Neural cell (in vitro differentiated cells): ENCODE measurements at regions not wholly inside any gene's neighbourhood (a gene's known extent, or its start where the extent isn't known, plus 50 kb on each side); places are given as distances from the start of the nearest gene placed in this dataset.

ENCODE experiments used
- H2AFZ ChIP-seq: fragments of 200-600, 300-800 bp; sonication (generic), shearing (Covaris generic); 2 replicates; pipeline ENCODE4 v1.6.0; 2014; ENCODE audit warnings: low read depth, mild to moderate bottlenecking, antibody characterized with exemption, low read length, moderate library complexity
- H3F3A ChIP-seq: fragments of 200-600 bp; shearing (Covaris generic); 2 replicates; pipeline ENCODE4 v1.6.1; 2016; ENCODE audit warnings: mild to moderate bottlenecking, moderate library complexity, mixed read lengths, antibody characterized with exemption, low read length; ENCODE audit not compliant: insufficient read depth, poor library complexity, severe bottlenecking
- H3K27ac ChIP-seq: fragments of 200-600, 300-800 bp; sonication (generic), shearing (Covaris generic); 2 replicates; pipeline ENCODE4 v1.5.1; 2014; ENCODE audit warnings: mild to moderate bottlenecking, low read length, moderate library complexity
- H3K27me3 ChIP-seq: fragments of 300-800, 200-600 bp; sonication (generic), shearing (Covaris generic); 2 replicates; pipeline ENCODE4 v1.6.0; 2014; ENCODE audit warnings: mild to moderate bottlenecking, low read depth, low read length, moderate library complexity; ENCODE audit not compliant: insufficient read depth
- H3K36me3 ChIP-seq: fragments of 300-800, 200-600 bp; sonication (generic), shearing (Covaris generic); 2 replicates; pipeline ENCODE4 v1.5.1; 2014; ENCODE audit warnings: mild to moderate bottlenecking, antibody characterized with exemption, low read length, moderate library complexity; ENCODE audit not compliant: insufficient read depth
- H3K4me2 ChIP-seq: fragments of 300-800, 200-600 bp; sonication (generic), shearing (Covaris generic); 2 replicates; pipeline ENCODE4 v1.6.0; 2014; ENCODE audit warnings: mild to moderate bottlenecking, low read length
- H3K4me3 ChIP-seq: fragments of 300-800, 200-600 bp; sonication (generic), shearing (Covaris generic); 2 replicates; pipeline ENCODE4 v1.5.1; 2014; ENCODE audit warnings: mild to moderate bottlenecking, low read length, moderate library complexity
- H3K79me2 ChIP-seq: fragments of 200-600 bp; shearing (Covaris generic); replicated peaks from 2 replicates; pipeline ENCODE4 v1.6.0; 2014; ENCODE audit warnings: mild to moderate bottlenecking, low read length, moderate library complexity; ENCODE audit not compliant: insufficient read depth
- H3K9ac ChIP-seq: fragments of 300-800, 200-600 bp; sonication (generic), shearing (Covaris generic); 2 replicates; pipeline ENCODE4 v1.6.1; 2016; ENCODE audit warnings: mild to moderate bottlenecking, low read length, mixed read lengths
- H3K9me2 ChIP-seq: fragments of 200-600 bp; shearing (Covaris generic); 2 replicates; pipeline ENCODE4 v1.6.1; 2016; ENCODE audit warnings: mild to moderate bottlenecking, low read length, mixed read lengths; ENCODE audit not compliant: insufficient read depth
- H3K9me3 ChIP-seq: fragments of 200-600, 300-800 bp; sonication (generic), shearing (Covaris generic); 2 replicates; pipeline ENCODE4 v1.6.1; 2016; ENCODE audit warnings: mild to moderate bottlenecking, mixed run types, low read length, moderate library complexity, mixed read lengths
- H4K20me1 ChIP-seq: fragments of 200-600 bp; shearing (Covaris generic); 2 replicates; pipeline ENCODE4 v1.6.1; 2016; ENCODE audit warnings: mild to moderate bottlenecking, mixed run types; ENCODE audit not compliant: insufficient read depth
- EP300 ChIP-seq: fragments of 450-650 bp; conservative IDR thresholded peaks from 2 replicates; pipeline ENCODE4 v1.6.1; 2014; ENCODE audit warnings: antibody characterized with exemption, mild to moderate bottlenecking, moderate library complexity; ENCODE audit not compliant: poor library complexity, severe bottlenecking
- EZH2 ChIP-seq: fragments of 200-600, 300-800 bp; shearing (Covaris generic), sonication (generic); IDR thresholded peaks from 2 replicates; pipeline ENCODE4 v1.6.1; 2014; ENCODE audit warnings: antibody characterized with exemption, low read length, borderline replicate concordance, mild to moderate bottlenecking; ENCODE audit not compliant: insufficient read depth, poor library complexity, severe bottlenecking
- MXI1 ChIP-seq: fragments of 450-650 bp; conservative IDR thresholded peaks from 2 replicates; pipeline ENCODE4 v1.6.1; 2014; ENCODE audit warnings: antibody characterized with exemption, mild to moderate bottlenecking; ENCODE audit not compliant: poor library complexity, severe bottlenecking
- POLR2AphosphoS5 ChIP-seq: IDR thresholded peaks from 2 replicates; pipeline ENCODE4 v1.6.1; 2012
- RAD21 ChIP-seq: fragments of 450-650 bp; conservative IDR thresholded peaks from 2 replicates; pipeline ENCODE4 v1.6.1; 2014; ENCODE audit warnings: antibody characterized with exemption, mild to moderate bottlenecking, moderate library complexity
- SMC3 ChIP-seq: fragments of 450-650 bp; conservative IDR thresholded peaks from 2 replicates; pipeline ENCODE4 v1.6.1; 2014; ENCODE audit warnings: antibody characterized with exemption, mild to moderate bottlenecking, moderate library complexity; ENCODE audit not compliant: poor library complexity
- TAF1 ChIP-seq: IDR thresholded peaks from 2 replicates; pipeline ENCODE4 v1.6.1; 2012; ENCODE audit warnings: low read depth
- TF ChIP-seq, protein P1 (sequence below): IDR thresholded peaks from 2 replicates; pipeline ENCODE4 v1.6.1; 2012; ENCODE audit warnings: borderline replicate concordance
- TF ChIP-seq, protein P2 (sequence below): fragments of 450-650 bp; IDR thresholded peaks from 2 replicates; pipeline ENCODE4 v1.5.1; 2014; ENCODE audit warnings: antibody characterized with exemption, mild to moderate bottlenecking, moderate library complexity; ENCODE audit not compliant: poor library complexity, severe bottlenecking

DNA sequence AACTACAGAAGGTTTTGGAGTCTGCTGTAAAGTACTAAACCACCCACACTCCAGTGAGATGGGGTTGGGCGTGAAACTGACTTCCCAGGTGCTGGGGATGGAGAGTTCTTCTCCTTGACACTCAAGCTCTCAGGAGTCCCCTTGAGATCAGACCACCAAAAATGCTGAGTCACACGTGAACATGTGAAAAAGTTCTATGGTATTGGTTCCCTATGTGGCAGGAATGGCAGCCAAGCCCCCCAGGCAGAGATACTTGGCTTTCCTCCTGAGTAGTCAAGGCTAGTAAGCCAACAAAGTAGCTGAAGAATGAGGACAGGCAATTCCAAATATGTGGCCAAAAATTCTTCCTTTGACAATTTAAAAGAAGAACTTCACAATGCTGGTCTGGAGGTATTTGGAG is 222.0 kb upstream of the ADAMTS3 start:
- TF ChIP-seq RAD21 (no peak), SMC3 (no peak), MXI1 (no peak), EP300 (no peak), TAF1 (no peak), POLR2AphosphoS5 (no peak), EZH2 (no peak)
- TF ChIP-seq, protein P1, sequence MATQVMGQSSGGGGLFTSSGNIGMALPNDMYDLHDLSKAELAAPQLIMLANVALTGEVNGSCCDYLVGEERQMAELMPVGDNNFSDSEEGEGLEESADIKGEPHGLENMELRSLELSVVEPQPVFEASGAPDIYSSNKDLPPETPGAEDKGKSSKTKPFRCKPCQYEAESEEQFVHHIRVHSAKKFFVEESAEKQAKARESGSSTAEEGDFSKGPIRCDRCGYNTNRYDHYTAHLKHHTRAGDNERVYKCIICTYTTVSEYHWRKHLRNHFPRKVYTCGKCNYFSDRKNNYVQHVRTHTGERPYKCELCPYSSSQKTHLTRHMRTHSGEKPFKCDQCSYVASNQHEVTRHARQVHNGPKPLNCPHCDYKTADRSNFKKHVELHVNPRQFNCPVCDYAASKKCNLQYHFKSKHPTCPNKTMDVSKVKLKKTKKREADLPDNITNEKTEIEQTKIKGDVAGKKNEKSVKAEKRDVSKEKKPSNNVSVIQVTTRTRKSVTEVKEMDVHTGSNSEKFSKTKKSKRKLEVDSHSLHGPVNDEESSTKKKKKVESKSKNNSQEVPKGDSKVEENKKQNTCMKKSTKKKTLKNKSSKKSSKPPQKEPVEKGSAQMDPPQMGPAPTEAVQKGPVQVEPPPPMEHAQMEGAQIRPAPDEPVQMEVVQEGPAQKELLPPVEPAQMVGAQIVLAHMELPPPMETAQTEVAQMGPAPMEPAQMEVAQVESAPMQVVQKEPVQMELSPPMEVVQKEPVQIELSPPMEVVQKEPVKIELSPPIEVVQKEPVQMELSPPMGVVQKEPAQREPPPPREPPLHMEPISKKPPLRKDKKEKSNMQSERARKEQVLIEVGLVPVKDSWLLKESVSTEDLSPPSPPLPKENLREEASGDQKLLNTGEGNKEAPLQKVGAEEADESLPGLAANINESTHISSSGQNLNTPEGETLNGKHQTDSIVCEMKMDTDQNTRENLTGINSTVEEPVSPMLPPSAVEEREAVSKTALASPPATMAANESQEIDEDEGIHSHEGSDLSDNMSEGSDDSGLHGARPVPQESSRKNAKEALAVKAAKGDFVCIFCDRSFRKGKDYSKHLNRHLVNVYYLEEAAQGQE: no peak
- TF ChIP-seq, protein P2, sequence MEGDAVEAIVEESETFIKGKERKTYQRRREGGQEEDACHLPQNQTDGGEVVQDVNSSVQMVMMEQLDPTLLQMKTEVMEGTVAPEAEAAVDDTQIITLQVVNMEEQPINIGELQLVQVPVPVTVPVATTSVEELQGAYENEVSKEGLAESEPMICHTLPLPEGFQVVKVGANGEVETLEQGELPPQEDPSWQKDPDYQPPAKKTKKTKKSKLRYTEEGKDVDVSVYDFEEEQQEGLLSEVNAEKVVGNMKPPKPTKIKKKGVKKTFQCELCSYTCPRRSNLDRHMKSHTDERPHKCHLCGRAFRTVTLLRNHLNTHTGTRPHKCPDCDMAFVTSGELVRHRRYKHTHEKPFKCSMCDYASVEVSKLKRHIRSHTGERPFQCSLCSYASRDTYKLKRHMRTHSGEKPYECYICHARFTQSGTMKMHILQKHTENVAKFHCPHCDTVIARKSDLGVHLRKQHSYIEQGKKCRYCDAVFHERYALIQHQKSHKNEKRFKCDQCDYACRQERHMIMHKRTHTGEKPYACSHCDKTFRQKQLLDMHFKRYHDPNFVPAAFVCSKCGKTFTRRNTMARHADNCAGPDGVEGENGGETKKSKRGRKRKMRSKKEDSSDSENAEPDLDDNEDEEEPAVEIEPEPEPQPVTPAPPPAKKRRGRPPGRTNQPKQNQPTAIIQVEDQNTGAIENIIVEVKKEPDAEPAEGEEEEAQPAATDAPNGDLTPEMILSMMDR: no peak
- Histone ChIP-seq H3K4me2 (no peak overlapping the region), H3K9me2 (no peaks in the 10 kb centered on the region), H3K9ac (no peak overlapping the region), H3K27ac (no peak overlapping the region), H3F3A (no peaks in the 10 kb centered on the region), H3K27me3 (no peaks in the 10 kb centered on the region), H3K9me3 (no peaks in the 10 kb centered on the region), H3K4me3 (no peak overlapping the region), H3K36me3 (no peaks in the 10 kb centered on the region), H2AFZ (no peak overlapping the region), H4K20me1 (no peaks in the 10 kb centered on the region), H3K79me2 (no peaks in the 10 kb centered on the region)

DNA sequence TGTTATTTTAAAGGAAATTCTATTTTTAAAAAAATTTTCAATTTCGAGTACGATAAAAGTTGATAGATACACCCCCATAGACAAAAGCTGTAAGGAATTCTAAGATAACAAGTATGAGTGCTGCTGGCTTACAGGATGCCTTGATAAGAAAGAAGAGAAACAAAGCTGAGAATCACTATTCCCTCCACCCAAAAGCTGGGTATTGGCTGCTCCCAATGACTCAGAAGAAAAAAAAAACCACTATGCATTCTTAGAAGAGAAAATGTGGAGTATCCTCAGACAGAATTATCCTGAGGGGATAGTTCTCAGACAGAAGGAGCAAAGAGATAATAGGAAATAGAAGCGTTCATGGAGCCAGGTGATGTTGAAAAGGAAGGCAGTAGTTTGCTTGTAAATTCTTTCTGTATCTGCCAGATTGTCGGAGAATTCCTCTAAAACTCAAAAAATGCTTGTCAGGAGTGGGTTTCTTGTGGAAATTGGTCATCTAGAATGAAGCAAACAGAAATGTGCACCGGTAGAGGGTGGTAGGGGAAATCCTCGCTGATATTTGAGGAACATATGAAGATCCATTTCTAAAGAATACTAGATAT is 217.5 kb upstream of the ADAMTS3 start:
- Histone ChIP-seq H3K9me2 (no peaks in the 10 kb centered on the region), H3K36me3 (no peaks in the 10 kb centered on the region), H3K79me2 (no peaks in the 10 kb centered on the region), H3K4me2 (no peak overlapping the region), H3K27me3 (no peaks in the 10 kb centered on the region), H3K4me3 (no peak overlapping the region), H3K27ac (no peak overlapping the region), H4K20me1 (no peaks in the 10 kb centered on the region), H3F3A (no peaks in the 10 kb centered on the region), H2AFZ (no peak overlapping the region), H3K9ac (no peak overlapping the region), H3K9me3 (no peaks in the 10 kb centered on the region)
- no peak for TF ChIP-seq EP300
- TF ChIP-seq EZH2: no peak
- TF ChIP-seq, protein P1: no peak
- no peak for TF ChIP-seq POLR2AphosphoS5
- no peak for TF ChIP-seq RAD21
- TF ChIP-seq MXI1: no peak
- TF ChIP-seq TAF1: no peak
- TF ChIP-seq, protein P2: no peak
